ENCODE measurements at regions not wholly inside any gene's neighbourhood (a gene's known extent, or its start where the extent isn't known, plus 50 kb on each side); places are given as distances from the start of the nearest gene placed in this dataset.
A peak's percentile ranks its signal among the peaks of the same experiment; 100 is the strongest.

DNA sequence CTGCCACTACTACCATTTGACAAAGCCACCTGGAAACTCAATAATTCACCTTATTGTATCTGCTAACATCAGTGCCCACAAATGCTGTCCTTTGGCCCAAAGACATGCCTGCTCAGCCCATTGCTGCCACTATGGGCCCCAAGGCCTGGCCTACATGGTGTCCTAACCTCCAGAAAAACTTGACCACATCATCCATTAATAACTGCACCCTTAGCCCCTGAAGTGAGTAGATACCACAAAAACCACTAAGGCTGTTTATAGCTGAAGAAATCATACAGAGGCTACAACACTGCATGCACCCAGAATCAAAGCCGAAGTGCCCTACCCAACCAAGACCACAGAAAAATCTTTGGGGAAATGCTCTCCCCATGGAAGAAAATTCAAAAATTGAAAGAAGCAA, 932.8 kb upstream of the SLITRK6 start:
- no peak for DNase-seq (ENCODE audit: low read depth)

DNA sequence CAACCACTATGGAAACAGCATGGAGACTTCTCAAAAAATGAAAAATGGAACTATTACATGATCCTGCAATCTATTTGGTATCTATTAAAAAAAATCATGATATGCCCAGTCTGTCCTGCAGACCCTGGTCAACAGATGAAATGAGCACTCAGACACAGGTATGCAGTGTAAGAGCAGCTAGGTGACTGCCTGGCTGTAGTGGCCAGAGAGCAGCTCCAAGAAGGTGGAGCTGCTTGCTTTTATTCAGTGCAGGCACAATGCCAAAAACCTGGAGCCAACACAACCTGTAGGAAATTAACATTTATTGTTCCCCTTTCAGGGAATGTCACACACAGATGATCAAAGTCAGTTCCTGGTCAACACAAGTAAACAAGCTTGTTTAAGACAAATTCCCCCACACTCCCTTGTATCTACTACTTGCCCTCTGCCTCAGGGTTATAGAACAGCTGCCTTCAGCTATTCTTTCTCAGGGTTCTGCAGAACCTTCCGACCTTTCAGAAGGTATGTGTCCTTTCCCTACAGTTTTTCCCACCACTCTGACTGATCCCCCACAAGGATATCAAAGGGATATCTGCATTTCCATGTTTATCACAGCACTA, 933.7 kb upstream of the SLITRK5 start:
- no peak for DNase-seq (ENCODE audit: low read depth)

DNA sequence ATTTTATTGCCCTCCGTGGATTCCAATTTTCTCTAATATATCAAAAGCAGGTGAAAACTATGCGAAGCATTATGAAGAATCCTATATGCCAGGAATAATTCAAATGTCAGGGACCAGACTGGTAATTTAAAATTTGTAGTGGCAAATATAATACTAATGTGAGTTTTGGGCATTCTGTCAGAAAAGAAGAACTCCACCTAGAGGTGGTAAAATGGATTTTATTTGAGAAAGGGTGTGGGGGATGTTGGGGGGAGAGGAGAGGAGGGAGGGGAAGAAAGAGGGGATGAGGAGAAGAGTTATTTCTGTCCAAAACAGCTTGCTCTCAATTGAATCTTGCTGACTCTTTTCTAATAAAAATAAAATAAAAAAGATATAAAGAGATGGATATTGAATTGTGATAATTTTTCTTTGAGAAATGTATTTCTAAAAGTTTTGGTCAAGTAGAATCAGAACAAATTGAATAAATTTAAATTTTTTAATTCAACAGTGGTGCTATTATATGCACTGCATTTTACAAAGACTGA, 929.3 kb upstream of the SLITRK5 start:
- DNase-seq (ENCODE audit: low read depth), result no peak

DNA sequence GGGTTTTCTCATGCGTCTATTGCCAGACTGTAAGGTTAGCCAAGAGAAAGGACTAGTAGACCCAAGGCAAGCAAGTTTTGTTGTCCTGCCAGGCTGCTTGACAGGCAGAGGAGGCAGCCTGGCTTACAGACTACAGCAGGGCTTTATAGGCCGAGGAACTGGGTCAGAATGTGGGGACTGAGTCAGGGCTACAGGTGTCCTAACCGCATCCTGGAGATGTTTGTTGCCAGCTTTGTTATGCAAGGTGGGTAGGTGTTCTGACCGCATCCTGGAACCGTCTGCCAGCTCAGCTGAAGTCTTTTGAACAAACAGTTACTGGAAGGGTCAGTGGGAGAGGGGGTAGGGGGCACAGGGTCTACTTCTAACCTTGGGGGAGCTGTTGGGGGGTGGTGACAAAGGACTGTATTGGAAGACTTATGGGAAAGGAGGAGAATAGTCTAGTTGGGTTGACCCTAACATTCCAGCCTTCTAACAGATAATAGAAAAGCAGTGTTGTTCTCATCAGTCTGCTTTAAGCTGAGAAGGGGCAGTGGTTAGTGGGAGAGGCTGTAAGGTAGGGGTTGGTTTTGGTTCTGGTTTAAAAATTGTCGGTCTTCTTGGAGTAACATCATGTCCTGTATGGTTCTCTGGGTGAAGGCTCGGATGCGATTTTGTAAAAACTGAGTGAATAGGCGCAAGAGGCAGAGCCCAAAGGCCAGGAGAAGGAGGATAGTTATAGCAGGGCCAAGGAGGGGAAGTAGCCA, 913.8 kb upstream of the SLITRK5 start:
- DNase-seq (ENCODE audit: low read depth), result peak; percentile 38

DNA sequence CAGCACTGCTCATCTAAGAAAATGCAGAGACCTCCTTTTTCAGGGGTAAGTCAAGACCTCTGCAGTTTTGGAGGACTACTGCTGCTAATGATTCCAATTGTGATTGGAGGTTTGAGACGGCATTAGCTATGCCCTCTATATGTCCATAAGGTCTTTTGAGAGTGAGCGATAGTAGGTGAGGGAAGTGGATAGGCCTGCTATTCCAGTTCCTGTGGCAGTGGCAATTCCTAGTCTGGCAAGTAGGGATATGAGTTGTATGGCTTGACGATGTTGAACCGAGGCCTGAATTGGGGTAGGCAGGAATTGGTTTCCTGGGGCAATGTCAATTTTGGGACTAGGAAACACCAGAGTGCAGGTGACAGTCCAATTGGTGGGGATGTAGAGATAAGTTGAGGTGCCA, 913.1 kb upstream of the SLITRK5 start:
- no peak for DNase-seq (ENCODE audit: low read depth)

DNA sequence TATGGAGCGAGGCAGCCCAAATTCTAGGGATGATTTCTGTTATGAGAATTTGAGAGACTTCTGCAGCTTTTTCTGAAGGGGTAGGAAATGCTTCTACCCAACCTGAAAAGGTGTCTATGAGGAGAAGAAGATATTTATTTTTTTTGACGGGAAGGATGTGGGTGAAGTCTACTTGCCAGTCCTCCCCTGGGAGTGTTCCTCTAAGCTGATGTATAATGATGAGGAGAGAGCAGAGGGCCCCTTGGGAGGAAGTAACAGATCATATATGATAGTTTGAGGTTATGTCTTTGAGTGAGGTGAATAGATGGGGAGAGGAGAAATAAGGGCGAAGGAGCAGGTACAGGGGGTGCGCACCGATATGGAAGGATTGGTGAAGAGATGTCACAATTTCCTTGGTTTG, 910.6 kb upstream of the SLITRK5 start:
- no peak for DNase-seq (ENCODE audit: low read depth)

DNA sequence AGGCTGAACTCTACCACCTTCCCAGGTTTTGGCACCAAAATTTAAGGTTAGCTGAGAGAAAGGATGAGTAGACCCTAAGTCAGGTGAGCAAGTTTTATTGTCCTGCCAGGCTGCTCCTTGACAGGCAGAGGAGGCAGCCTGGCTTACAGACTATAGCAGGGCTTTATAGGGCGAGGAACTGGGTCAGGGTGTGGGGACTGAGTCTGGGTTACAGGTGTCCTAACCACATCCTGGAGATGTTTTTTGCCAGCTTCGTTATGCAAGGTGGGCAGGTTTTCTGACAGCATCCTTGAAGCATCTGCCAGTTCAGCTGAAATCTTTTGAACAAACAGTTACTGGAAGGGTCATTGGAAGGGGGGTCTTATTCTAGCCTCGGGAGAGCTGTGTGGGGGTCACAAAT, 905.7 kb upstream of the SLITRK5 start:
- DNase-seq (ENCODE audit: low read depth), result no peak

DNA sequence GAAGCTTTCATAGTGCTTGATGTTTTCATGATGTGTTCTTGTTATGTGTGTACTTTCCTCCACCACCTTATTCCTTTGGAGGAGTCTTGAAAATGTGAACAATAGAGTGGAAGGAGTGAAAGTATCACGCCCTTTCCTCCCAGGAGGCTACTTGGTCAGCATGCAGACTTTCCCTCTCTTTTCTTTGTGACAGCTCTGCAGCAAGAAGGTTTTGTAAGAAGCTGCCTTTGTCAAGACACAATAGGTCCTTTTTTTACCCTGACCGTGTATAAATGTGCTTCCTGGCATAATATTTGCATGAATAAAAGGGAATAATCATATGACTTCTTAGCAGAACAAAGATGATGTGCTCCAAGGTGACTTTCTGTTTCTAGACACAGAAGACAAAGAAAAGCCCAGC, 882.6 kb upstream of the SLITRK5 start:
- no peak for DNase-seq (ENCODE audit: low read depth)

DNA sequence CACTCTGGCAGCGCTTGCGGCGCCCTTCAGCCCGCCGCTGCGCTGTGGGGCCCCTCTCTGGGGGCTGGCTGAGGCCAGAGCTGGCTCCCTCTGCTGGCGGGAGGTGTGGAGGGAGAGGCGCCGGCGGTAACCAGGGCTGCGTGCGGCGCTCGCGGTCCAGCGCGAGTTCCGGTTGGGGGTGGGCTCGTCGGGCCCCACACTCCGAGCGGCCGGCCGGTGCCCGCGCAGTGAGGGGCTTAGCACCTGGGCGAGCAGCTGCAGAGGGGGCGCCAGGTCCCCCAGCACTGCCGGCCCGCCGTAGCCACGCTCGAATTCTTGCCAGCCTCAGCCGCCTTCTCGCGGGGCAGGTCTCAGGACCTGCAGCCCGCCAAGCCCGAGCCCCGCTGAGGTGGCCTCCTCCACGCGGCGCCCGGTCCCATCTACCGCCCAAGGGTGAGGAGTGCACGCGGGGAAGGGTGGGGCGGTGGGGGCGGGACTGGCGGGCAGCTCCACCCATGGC, 879.0 kb upstream of the SLITRK5 start:
- DNase-seq (ENCODE audit: low read depth), result no peak

DNA sequence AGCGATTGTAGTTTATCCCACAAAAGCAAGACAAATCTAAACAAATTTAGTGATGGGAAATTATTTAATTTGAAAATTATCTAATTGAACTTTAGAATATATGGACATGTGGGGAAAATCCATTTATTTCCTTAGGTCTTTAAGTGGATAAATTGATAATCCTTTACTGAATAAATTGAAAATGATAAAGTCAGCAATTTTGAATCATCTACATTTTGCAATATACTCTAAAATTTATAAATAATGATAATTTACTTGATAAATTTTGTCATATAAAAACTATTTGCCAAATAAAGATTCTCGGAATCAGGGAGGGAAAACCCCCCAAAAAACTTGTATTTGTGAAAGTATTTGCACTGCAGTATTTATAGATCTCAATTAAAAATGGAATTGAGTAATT, 875.3 kb upstream of the SLITRK5 start:
- no peak for DNase-seq (ENCODE audit: low read depth)

DNA sequence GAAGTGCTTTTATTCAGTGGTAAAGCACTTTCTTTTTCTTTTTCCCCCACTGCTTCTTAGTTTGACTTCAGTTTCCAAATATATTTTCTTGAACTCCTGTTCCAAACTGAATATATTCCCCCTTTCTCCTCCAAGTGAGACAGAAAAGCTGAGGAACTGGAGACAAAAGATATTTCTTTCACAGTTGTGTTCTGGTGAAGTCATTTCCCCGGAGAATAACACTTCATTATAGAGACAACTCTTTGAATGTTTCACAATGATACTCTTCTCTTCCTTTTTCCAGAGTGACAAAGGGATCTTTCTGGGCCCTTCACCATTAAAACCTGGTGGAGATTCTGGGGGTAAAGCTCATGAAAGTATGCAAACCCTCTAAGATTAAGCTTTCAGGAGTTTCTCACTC, 860.8 kb upstream of the SLITRK5 start:
- DNase-seq (ENCODE audit: low read depth), result no peak

DNA sequence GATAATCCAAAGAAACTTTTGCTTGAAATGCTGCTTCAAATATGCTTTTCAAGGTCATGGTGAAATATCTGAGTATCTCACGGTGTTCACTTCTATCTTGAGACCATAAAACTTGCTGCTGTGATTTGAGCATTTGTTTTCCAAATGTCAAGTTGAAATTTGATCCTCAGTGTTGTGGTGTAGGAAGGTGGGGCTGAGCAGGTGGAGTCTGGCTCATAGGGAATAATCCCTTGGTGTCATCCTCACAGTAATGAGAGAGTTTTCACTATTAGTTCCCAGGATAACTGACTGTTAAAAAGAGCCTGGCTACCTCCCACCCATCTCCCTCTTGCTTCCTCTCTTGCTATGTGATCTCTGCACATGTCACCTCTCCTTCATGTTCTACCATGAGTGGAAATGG, 858.0 kb upstream of the SLITRK5 start:
- no peak for DNase-seq (ENCODE audit: low read depth)

DNA sequence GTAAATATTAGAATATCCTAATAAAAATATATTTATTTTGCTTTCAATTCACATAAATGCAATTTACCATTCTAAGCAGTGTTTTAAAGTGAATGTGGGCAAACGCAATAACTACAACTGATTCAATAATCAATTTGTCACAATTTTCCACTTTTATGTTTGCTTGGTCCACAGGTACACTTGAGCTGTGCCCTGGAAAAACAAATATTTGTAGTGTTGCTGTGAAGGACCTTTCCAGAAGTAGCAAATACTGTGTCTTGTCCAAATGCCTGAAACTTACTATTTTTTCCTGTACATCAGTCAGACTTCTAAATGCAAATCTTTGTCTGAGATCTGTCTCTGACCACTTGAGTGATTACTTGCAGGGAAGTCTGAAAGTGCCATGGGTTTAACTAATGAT, 845.8 kb upstream of the SLITRK5 start:
- DNase-seq (ENCODE audit: low read depth), result no peak

DNA sequence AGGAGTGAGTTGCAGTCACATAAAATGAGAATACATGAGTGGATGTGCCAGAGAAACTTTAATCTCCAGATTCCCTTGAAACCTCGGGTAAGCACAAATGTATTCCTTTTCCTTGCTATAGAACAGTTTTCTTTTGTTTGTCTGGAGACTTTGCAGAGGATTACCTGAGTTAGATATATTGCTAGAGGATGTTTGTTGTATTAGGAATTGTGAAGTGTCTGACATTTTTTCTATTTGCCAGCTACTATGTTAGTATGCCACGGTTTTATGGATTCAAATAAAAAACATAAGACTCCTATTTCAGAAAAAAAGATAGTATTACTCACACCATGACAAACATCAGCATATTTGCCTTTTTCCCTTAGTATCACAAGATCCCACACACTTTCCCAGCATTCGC, 844.9 kb upstream of the SLITRK5 start:
- DNase-seq (ENCODE audit: low read depth), result no peak

DNA sequence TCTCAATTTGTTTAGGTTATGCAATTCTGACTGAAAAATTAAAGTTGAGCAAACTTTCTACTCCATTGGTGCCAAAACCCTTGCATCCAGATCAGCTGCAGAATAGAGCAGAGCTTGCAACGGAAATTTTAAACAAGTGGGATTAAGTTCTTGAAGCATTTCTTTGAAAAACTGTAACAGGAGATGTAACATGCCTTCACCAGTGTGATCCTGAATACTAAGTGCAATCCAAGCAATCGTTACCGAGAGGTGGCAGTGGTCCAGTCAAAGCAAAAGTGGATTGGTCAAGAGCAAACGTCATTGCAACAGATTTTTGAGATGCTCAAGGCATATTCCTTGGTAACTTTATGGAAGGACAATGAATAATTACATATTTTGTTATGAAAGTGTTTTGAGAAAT, 841.1 kb upstream of the SLITRK5 start:
- DNase-seq (ENCODE audit: low read depth), result no peak

DNA sequence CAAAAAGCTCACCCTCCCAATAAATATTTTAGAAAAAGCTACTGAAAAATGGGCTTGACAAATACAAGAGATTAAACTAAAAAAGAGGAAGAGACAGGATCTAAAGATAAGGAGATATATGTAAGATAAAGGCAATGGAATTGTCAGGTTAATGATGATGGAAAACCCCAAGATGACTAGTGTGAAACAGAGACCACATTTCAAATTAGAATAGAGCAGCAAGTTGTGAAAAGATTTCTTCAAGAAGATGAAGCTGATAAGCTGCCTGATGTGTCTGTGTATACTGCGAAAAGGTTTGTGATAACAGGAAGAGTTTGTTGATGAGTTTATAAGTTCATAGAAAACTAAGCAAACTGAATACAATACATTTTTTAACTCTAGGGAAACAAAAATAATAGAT, 840.1 kb upstream of the SLITRK5 start:
- no peak for DNase-seq (ENCODE audit: low read depth)

DNA sequence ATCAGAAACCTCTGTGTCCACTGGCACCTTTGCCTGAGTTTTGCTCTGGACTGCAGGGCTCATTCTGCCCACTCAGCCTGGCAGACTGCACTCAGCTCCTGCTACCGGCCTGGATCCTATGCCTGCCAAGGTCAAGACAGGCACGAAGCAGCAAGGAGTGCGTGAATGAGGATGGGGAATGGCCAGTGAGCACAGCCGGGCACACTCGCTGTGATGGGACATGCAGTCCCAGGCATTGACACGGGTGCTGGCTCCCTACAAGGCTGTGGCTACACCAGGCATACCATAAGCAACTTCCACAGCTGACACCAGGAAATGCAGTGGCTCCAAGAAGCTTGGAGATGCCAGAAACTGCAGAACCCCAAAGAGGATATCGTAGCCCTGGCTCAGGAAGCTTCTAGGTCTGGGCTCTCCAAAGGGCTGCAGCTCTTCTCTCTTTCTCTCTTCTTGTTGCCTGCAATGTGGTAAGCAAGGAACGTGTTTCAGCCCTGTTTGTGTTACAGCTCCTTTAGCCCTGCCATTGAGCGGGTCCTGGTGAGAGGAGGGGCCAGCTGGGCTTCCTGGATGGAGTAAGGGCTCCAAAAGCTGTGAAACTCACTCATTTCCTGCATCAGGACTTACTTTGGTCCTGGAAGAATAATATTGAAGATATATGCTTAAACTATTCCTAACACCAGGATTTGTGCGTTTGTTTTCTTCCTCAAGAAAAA, 832.6 kb upstream of the SLITRK5 start:
- DNase-seq (ENCODE audit: low read depth), result no peak

DNA sequence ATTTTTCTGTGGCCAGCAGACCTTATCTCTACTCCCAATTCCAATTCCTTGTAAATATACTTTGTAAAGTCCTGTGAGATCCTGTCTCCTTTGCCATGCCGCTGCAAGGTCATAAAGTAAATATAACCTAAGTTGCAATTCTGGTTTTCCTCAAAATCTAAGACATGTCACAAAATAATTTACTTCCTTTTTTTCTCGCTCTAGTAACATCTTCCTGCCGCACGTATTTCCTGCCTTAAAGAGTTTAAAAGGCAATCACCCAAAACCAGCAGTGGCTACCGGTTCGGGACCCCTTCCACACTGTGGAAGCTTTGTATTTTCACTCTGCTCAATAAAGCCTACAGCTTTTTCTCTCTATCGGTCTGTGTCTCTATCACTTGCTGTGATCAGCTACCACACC, 832.0 kb upstream of the SLITRK5 start:
- no peak for DNase-seq (ENCODE audit: low read depth)

DNA sequence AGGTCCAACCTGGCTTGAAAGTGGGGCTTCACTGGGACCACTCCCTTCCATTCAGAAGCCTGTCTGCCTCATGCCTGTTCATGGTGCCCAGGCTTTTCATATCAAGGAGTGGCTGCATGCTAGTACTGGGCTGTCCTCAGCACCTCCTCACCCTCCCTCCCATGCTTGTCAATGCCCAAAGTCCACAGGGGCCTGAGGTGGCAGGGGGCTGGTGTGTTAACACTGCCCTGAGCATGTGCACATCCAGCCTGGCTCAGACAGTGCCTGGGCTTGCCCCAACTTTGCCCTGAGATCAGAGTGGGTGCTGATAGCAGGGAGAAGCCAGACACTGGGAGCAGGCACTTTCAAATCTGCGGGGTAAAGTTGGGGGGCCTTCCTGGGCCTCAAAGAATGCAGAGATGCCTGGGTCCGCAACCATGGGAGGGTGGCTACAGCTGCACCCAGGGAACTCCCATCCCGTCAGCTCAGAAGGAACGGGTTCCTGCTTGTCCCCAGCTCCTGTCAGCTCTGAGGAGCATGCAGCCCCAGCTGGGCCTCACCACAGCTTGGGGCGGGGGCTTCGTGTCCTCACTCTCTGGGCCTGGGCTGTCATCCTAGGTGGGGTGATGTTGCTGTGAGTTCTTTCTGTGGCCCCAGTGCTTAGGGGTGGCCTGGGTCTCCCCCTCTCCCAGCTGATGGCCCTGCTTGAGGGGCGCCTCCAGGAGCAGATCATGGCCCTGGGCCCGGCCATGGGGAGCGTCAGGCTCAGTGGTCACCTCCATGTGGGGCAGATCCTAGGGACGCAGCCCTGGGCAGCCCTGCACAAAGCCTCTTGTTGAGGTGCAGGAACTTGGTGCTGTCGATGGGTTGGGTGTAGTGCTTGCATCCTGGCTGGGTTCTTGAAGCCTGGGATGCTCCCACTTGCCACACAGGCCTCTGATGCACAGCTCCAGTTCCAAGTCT, 830.6 kb upstream of the SLITRK5 start:
- no peak for DNase-seq (ENCODE audit: low read depth)

DNA sequence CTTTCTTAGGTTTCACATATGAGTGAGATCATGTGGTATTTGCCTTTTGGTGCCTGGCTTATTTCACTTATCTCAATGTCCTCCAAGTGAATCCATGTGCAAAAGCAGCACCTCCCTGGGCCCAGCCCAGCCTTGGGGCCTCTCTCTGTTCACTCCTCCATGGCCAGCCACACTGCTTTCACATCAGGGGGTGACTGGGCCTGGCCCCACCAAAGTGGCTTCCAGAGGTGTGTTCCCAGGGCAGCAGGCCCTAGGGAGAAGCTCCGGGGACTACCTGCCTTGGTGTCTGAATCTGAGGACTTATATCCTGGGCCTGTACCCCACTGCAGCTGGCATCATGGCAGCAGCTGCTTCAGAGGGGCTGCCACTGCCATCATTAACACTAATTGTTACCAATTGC, 829.9 kb upstream of the SLITRK5 start:
- no peak for DNase-seq (ENCODE audit: low read depth)

DNA sequence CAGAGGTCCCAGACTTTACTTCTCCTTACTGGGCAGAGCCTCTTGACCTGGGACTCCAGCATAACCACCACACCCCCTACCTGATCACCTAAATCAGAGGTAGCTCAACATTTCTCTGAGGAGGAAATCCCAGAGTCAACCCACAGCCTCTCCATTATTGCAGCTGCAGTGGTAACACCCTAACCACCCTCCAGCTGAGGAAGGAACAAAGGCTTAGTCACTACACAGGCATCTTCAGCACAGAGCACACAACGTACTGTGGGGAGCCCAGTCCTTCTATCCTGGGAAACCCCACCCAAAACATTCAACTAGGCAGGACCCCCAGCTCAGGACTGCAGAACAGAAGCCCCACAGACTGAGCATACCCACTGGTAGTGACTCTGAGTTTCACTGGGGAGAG, 824.7 kb upstream of the SLITRK5 start:
- peak; percentile 57 for DNase-seq (ENCODE audit: low read depth)

DNA sequence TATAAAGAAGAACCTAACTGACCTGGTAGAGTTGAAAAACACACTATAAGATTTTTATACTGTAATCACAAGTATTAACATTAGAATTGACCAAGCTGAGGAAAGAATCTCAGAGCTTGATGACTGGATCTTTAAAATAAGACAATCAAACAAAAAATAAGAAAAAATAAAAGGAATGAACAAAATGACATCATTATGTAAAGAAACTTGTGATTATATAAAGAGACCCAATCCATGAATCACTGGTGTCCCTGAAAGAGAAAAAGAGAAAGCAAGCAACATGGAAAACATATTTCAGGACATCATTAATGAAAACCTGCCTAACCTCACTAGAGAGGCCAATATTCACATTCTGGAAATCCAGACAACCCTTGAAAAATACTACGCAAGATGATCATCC, 822.5 kb upstream of the SLITRK5 start:
- no peak for DNase-seq (ENCODE audit: low read depth)

All from renal cortical epithelial cell (primary cell).